Osteocyte (in vitro differentiated cells): ENCODE measurements at regions not wholly inside any gene's neighbourhood (a gene's known extent, or its start where the extent isn't known, plus 50 kb on each side); places are given as distances from the start of the nearest gene placed in this dataset.

ENCODE experiments used
- DNase-seq: peaks from one replicate; pipeline ENCODE4 v3.0.0; 2021; ENCODE audit warnings: mixed read lengths; ENCODE audit not compliant: unreplicated experiment; ENCODE audit errors: extremely low spot score
- H3K27ac Mint-ChIP-seq: one replicate; pipeline ENCODE4 v1.8.0; 2021; ENCODE audit warnings: mild to moderate bottlenecking, mixed read lengths; ENCODE audit not compliant: unreplicated experiment
- H3K27me3 Mint-ChIP-seq: one replicate; pipeline ENCODE4 v1.8.0; 2021; ENCODE audit warnings: mixed read lengths; ENCODE audit not compliant: unreplicated experiment
- H3K36me3 Mint-ChIP-seq: one replicate; pipeline ENCODE4 v1.8.0; 2021; ENCODE audit warnings: mixed read lengths; ENCODE audit not compliant: unreplicated experiment
- H3K4me1 Mint-ChIP-seq: one replicate; pipeline ENCODE4 v1.8.0; 2021; ENCODE audit warnings: mixed read lengths; ENCODE audit not compliant: unreplicated experiment
- H3K4me3 Mint-ChIP-seq: one replicate; pipeline ENCODE4 v1.8.0; 2021; ENCODE audit warnings: mild to moderate bottlenecking, moderate library complexity, mixed read lengths; ENCODE audit not compliant: unreplicated experiment
- H3K9me3 Mint-ChIP-seq: one replicate; pipeline ENCODE4 v1.8.0; 2021; ENCODE audit warnings: mixed read lengths; ENCODE audit not compliant: unreplicated experiment
- TF ChIP-seq, protein P1 (sequence below): fragments of 200-600 bp; sonication (generic); IDR thresholded peaks from 2 replicates; pipeline ENCODE4 v1.5.0; 2021; ENCODE audit warnings: antibody characterized with exemption, mild to moderate bottlenecking, moderate library complexity

DNA sequence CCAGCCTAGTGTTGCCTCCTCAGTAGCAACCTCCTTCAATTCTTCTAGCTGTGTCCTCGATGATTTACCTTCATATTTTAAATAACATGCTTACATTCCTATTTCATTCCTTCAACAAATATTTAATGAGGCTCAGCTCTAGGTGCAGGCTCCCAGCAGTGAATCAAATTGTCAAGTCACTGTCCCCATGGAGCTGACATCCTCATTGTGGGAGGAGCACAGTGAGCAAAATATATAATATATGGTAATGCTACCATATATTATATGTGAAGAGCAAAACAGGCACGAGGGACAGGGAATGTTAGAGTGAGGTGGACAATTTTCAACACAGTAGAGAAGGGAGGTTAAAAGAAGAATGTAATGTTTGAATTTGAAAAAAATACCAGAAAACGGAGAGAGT is 869.1 kb downstream of the SLC4A3 start:
- Mint-ChIP-seq H3K27me3 (no peaks in the 10 kb centered on the region), H3K4me3 (no peak overlapping the region), H3K27ac (no peak overlapping the region), H3K36me3 (no peaks in the 10 kb centered on the region), H3K4me1 (peaks cover 44% of the 10 kb centered on the region), H3K9me3 (no peaks in the 10 kb centered on the region)
- no peak for DNase-seq
- TF ChIP-seq, protein P1, sequence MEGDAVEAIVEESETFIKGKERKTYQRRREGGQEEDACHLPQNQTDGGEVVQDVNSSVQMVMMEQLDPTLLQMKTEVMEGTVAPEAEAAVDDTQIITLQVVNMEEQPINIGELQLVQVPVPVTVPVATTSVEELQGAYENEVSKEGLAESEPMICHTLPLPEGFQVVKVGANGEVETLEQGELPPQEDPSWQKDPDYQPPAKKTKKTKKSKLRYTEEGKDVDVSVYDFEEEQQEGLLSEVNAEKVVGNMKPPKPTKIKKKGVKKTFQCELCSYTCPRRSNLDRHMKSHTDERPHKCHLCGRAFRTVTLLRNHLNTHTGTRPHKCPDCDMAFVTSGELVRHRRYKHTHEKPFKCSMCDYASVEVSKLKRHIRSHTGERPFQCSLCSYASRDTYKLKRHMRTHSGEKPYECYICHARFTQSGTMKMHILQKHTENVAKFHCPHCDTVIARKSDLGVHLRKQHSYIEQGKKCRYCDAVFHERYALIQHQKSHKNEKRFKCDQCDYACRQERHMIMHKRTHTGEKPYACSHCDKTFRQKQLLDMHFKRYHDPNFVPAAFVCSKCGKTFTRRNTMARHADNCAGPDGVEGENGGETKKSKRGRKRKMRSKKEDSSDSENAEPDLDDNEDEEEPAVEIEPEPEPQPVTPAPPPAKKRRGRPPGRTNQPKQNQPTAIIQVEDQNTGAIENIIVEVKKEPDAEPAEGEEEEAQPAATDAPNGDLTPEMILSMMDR: no peak

DNA sequence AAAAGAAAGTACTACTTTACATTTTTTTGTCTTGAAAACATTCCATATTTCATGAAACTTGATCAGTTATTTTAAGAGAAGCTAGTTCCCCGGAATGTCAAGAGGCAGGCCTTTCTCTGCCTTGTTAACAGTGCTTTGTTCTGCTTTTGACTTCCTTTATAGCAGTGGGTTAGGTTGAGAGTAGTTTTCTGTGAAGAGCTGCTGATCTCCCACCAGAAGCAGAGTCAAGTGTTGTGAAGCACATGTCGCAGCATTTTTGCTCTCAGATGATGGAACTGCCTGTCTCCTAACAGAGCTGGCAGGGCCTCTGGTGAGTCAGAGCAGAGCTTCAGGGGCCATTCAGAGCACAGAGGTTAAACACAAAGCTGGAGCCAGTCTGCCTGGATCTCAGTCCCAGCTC is 871.8 kb downstream of the SLC4A3 start:
- TF ChIP-seq, protein P1: no peak
- H3K9me3 Mint-ChIP-seq: peaks cover 4% of the 10 kb centered on the region
- no peaks in the 10 kb centered on the region for H3K27me3 Mint-ChIP-seq
- DNase-seq: no peak
- peak overlapping the region; percentile 92 for H3K27ac Mint-ChIP-seq
- H3K36me3 Mint-ChIP-seq: no peaks in the 10 kb centered on the region
- peaks cover 44% of the 10 kb centered on the region for H3K4me1 Mint-ChIP-seq
- no peak overlapping the region for H3K4me3 Mint-ChIP-seq

DNA sequence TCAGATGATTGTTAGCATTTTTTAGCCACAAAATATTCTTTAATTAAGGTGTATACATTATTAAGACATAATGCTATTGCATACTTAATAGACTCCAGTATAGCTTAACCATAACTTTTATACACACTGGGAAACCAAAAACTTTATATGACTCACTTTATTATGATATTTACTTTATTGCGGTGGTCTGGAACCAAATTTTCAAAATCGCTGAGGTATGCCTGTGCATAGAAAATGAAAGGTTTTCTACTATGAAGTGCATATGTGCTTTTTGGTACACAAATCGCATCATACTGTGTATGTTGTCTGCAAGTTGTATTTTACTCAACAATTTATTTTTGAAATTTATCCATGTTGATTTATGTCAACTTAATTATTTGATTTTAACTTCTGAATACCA is 875.1 kb downstream of the SLC4A3 start:
- H3K27ac Mint-ChIP-seq: no peak overlapping the region
- H3K36me3 Mint-ChIP-seq: no peaks in the 10 kb centered on the region
- peaks cover 49% of the 10 kb centered on the region for H3K4me1 Mint-ChIP-seq
- H3K4me3 Mint-ChIP-seq: no peak overlapping the region
- DNase-seq: no peak
- TF ChIP-seq, protein P1: no peak
- H3K27me3 Mint-ChIP-seq: no peaks in the 10 kb centered on the region
- H3K9me3 Mint-ChIP-seq: peaks cover 4% of the 10 kb centered on the region

DNA sequence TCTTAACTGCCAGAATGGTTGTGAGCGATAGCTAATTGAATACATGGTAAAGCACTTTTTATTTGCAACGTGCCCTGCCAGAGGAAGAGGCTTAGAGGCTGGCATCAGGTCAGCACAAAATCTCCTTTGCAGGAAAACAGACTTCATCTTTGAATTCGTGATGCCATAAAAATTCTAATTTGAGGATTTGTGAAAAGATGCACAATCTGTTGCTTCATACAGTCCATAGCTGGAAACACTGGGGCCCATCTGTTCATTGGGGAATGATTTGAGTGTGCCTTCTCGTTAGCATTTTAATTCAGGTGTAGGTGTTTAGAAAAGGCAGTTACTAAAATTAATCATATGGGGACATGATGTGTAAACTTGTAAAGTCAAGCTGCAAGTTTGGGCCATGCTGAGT is 876.0 kb downstream of the SLC4A3 start:
- Mint-ChIP-seq H3K4me3 (no peak overlapping the region), H3K27ac (no peak overlapping the region), H3K27me3 (no peaks in the 10 kb centered on the region), H3K36me3 (no peaks in the 10 kb centered on the region), H3K4me1 (peaks cover 50% of the 10 kb centered on the region), H3K9me3 (peaks cover 4% of the 10 kb centered on the region)
- TF ChIP-seq, protein P1: no peak
- no peak for DNase-seq

DNA sequence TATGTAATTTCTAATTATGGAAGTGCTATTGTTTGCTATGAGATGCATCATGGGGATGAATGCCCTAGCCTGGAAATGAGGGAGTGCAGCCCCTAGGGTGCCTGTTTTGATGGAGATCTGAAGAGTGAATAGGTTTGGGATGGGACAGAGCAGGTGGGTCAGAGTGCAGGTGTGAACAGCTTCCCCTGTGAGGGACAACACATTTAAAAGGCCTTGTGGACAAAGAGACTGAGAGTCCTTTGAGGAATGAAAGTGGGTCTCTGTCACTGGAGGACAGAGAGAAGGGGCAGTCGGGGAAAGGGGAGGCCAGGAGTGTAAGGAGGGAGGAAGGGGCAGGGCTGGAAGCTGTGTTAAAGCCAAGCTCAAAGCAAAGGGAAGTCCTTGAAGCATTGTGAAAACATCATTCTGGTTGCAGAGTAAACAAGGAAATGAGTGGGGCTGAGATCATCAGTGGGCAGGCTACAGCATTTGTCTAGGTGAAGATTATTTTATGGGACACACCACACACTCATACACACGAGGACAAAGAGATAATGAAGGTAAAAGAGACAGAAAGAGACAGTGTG is 877.6 kb downstream of the SLC4A3 start:
- H3K27me3 Mint-ChIP-seq: no peaks in the 10 kb centered on the region
- peak overlapping the region; percentile 78 for H3K27ac Mint-ChIP-seq
- no peaks in the 10 kb centered on the region for H3K36me3 Mint-ChIP-seq
- H3K9me3 Mint-ChIP-seq: peaks cover 4% of the 10 kb centered on the region
- no peak overlapping the region for H3K4me3 Mint-ChIP-seq
- TF ChIP-seq, protein P1: no peak
- DNase-seq: no peak
- peaks cover 52% of the 10 kb centered on the region for H3K4me1 Mint-ChIP-seq
